ENCODE measurements at regions not wholly inside any gene's neighbourhood (a gene's known extent, or its start where the extent isn't known, plus 50 kb on each side); places are given as distances from the start of the nearest gene placed in this dataset.

DNA sequence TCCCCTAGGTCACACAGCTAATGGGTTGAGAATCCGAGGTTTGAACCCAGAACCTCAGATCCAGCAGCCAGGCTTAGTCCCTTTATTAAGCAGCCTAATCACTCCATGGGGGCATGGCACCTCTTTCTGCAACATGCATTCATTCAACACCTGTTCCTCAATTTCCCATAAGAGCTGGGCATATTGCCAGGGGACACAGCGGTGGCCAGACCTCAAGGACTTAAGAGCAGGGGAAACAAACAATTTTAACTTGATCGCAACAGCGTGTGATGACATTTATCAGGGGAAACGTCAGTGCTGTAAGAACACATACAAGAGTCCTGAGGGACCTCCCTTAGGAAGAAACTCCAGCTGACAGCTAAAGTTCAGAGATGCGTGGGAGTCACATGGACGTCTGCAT lies 267.4 kb upstream of the CDH4 start:
- ChIA-PET POLR2A (no interaction called here), CTCF (ENCODE audit: unreplicated experiment) (no interaction called here)

DNA sequence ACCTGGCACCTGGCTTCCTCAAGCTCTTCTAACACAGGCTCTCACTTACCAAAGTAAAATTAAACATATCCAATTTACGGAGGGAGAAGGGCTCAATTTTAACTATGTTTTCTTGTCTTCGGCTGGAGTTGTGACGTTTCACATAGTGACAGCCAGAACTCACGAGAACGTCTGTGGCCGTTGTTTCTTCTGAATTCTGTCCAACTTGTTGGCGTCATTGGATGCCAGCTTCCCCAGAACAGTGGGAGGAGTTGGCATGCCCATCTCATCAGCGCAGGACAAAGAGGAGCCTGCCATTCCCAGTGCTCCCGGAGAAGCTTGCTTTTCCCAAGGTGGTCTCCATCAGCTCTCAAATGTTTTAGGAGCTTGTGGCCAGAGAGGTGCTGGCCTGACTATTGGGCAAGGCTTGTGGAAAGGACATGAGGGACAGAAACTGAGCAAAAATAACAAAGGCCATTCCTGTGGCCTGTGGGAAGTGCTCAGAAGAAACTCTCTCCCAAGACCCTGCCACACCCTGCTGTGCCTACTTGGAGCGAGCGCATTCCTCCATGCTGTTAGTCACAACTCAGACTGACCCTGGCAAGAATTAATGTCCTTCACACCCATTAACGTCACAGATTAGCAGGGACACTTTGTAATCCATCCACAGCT lies 265.4 kb upstream of the CDH4 start:
- Histone ChIP-seq H3K9me2 (ENCODE audit: insufficient read depth, low read length) (no peaks in the 10 kb centered on the region), H3K27ac (ENCODE audit: low read depth, low read length, poor library complexity, severe bottlenecking) (no peak overlapping the region), H2AFZ (ENCODE audit: low read length) (no peak overlapping the region), H3K4me3 (ENCODE audit: low read depth, low read length, poor library complexity, severe bottlenecking) (no peak overlapping the region), H3K36me3 (ENCODE audit: insufficient read depth, low read length) (no peaks in the 10 kb centered on the region), H3K79me2 (ENCODE audit: insufficient read depth, low read depth, low read length) (no peaks in the 10 kb centered on the region), H3K4me1 (ENCODE audit: insufficient read depth, low read length, poor library complexity, severe bottlenecking) (no peaks in the 10 kb centered on the region), H3K4me2 (ENCODE audit: low read length) (no peak overlapping the region), H3K9me3 (ENCODE audit: low read length) (no peaks in the 10 kb centered on the region), H4K20me1 (ENCODE audit: insufficient read depth, low read length) (no peaks in the 10 kb centered on the region)
- ChIA-PET POLR2A (no interaction called here), CTCF (ENCODE audit: unreplicated experiment) (no interaction called here)
- no TSS peak for BruUV-seq (replicated peaks)
- DNase-seq (ENCODE audit: low spot score) = no peak
- intact Hi-C loops (cut with micrococcal nuclease; ENCODE audit: unreplicated experiment) = no loop called here
- no peak for TF ChIP-seq EZH2phosphoT487 (IDR thresholded peaks at IDR 0.05; ENCODE audit: borderline replicate concordance, low read depth, low read length)
- TF ChIP-seq, protein P1, sequence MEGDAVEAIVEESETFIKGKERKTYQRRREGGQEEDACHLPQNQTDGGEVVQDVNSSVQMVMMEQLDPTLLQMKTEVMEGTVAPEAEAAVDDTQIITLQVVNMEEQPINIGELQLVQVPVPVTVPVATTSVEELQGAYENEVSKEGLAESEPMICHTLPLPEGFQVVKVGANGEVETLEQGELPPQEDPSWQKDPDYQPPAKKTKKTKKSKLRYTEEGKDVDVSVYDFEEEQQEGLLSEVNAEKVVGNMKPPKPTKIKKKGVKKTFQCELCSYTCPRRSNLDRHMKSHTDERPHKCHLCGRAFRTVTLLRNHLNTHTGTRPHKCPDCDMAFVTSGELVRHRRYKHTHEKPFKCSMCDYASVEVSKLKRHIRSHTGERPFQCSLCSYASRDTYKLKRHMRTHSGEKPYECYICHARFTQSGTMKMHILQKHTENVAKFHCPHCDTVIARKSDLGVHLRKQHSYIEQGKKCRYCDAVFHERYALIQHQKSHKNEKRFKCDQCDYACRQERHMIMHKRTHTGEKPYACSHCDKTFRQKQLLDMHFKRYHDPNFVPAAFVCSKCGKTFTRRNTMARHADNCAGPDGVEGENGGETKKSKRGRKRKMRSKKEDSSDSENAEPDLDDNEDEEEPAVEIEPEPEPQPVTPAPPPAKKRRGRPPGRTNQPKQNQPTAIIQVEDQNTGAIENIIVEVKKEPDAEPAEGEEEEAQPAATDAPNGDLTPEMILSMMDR (conservative IDR thresholded peaks at IDR 0.05; ENCODE audit: low read length) = no peak

More for the DNA sequence above, 267.4 kb upstream of the CDH4 start:
- no peaks in the 10 kb centered on the region for H3K9me2 ChIP-seq (ENCODE audit: insufficient read depth, low read length)
- H3K9me3 ChIP-seq (ENCODE audit: low read length) = 0 out of 2 replicates have a peak, but pooled peaks cover 4% of the 10 kb centered on the region
- BruUV-seq (replicated peaks) = no TSS peak
- TF ChIP-seq EZH2phosphoT487 (IDR thresholded peaks at IDR 0.05; ENCODE audit: borderline replicate concordance, low read depth, low read length) = no peak
- TF ChIP-seq, protein P1 (conservative IDR thresholded peaks at IDR 0.05; ENCODE audit: low read length) = no peak
- no peaks in the 10 kb centered on the region for H3K4me1 ChIP-seq (ENCODE audit: insufficient read depth, low read length, poor library complexity, severe bottlenecking)
- H3K36me3 ChIP-seq (ENCODE audit: insufficient read depth, low read length) = no peaks in the 10 kb centered on the region
- H3K4me3 ChIP-seq (ENCODE audit: low read depth, low read length, poor library complexity, severe bottlenecking) = no peak overlapping the region
- intact Hi-C loops (cut with micrococcal nuclease; ENCODE audit: unreplicated experiment) = no loop called here
- H2AFZ ChIP-seq (ENCODE audit: low read length) = no peak overlapping the region
- DNase-seq (ENCODE audit: low spot score) = no peak
- H3K27ac ChIP-seq (ENCODE audit: low read depth, low read length, poor library complexity, severe bottlenecking) = no peak overlapping the region
- no peaks in the 10 kb centered on the region for H3K79me2 ChIP-seq (ENCODE audit: insufficient read depth, low read depth, low read length)
- no peaks in the 10 kb centered on the region for H4K20me1 ChIP-seq (ENCODE audit: insufficient read depth, low read length)
- H3K4me2 ChIP-seq (ENCODE audit: low read length) = no peak overlapping the region

DNA sequence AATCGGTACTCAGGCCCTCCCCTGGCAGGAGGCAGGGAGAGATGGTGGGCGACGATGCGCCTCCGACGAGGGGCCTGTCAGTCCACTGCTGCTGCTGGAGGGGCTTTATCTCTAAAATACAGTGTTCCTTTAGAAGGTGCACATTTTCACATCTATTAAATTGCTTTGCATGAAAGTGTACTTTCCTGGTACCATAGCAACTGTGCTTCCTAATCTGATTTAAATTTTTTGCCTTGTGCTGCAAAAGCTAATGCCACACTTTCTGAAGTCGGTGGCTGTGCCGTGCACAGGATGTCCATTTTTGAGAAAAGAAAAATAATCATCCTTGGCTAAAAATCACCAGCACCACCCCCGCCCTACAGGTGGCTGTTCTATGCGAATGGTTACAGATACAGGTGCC lies 262.0 kb upstream of the CDH4 start:
- Histone ChIP-seq H3K9me3 (ENCODE audit: low read length) (no peaks in the 10 kb centered on the region), H3K4me3 (ENCODE audit: low read depth, low read length, poor library complexity, severe bottlenecking) (no peak overlapping the region), H3K27ac (ENCODE audit: low read depth, low read length, poor library complexity, severe bottlenecking) (no peak overlapping the region), H2AFZ (ENCODE audit: low read length) (no peak overlapping the region), H3K79me2 (ENCODE audit: insufficient read depth, low read depth, low read length) (no peaks in the 10 kb centered on the region), H3K4me1 (ENCODE audit: insufficient read depth, low read length, poor library complexity, severe bottlenecking) (no peaks in the 10 kb centered on the region), H3K4me2 (ENCODE audit: low read length) (no peak overlapping the region), H3K9me2 (ENCODE audit: insufficient read depth, low read length) (no peaks in the 10 kb centered on the region), H4K20me1 (ENCODE audit: insufficient read depth, low read length) (no peaks in the 10 kb centered on the region), H3K36me3 (ENCODE audit: insufficient read depth, low read length) (no peaks in the 10 kb centered on the region)
- intact Hi-C loops (cut with micrococcal nuclease; ENCODE audit: unreplicated experiment) = no loop called here
- no TSS peak for BruUV-seq (replicated peaks)
- no peak for DNase-seq (ENCODE audit: low spot score)
- POLR2A ChIA-PET = no interaction called here
- CTCF ChIA-PET (ENCODE audit: unreplicated experiment) = no interaction called here
- no peak for TF ChIP-seq EZH2phosphoT487 (IDR thresholded peaks at IDR 0.05; ENCODE audit: borderline replicate concordance, low read depth, low read length)

Measured in OCI-LY7 (cell line).